ENCODE measurements at regions not wholly inside any gene's neighbourhood (a gene's known extent, or its start where the extent isn't known, plus 50 kb on each side); places are given as distances from the start of the nearest gene placed in this dataset.

DNA sequence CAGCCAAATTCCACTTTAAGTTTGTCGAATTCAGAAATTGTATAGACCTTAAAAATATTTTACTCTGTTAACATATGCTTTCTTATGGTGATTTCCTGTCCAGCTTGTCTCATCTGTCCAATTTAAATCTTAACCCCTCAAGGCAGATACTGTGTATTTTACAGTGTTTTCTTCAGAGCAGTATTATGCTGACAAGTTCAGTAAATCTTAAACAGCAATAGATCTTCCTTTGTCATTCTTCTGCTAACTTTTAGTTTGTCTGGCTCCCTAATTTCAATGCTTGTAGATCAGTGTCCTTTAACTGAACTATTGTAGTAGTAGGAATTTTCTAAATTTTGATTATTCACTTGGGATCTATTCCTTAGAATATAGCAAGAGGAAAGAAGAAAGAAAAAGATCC lies 52.8 kb upstream of the MEIS1 start:
- TF ChIP-seq, protein P1, sequence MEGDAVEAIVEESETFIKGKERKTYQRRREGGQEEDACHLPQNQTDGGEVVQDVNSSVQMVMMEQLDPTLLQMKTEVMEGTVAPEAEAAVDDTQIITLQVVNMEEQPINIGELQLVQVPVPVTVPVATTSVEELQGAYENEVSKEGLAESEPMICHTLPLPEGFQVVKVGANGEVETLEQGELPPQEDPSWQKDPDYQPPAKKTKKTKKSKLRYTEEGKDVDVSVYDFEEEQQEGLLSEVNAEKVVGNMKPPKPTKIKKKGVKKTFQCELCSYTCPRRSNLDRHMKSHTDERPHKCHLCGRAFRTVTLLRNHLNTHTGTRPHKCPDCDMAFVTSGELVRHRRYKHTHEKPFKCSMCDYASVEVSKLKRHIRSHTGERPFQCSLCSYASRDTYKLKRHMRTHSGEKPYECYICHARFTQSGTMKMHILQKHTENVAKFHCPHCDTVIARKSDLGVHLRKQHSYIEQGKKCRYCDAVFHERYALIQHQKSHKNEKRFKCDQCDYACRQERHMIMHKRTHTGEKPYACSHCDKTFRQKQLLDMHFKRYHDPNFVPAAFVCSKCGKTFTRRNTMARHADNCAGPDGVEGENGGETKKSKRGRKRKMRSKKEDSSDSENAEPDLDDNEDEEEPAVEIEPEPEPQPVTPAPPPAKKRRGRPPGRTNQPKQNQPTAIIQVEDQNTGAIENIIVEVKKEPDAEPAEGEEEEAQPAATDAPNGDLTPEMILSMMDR (IDR thresholded peaks at IDR 0.05) = no peak
- no peak for TF ChIP-seq POLR2A (IDR thresholded peaks at IDR 0.05)
- Histone ChIP-seq H3K27ac (no peak overlapping the region), H3K4me3 (no peak overlapping the region), H3K27me3 (no peaks in the 10 kb centered on the region), H3K9me3 (no peaks in the 10 kb centered on the region), H3K4me1 (no peaks in the 10 kb centered on the region), H3K36me3 (no peaks in the 10 kb centered on the region)
- no peak for DNase-seq

DNA sequence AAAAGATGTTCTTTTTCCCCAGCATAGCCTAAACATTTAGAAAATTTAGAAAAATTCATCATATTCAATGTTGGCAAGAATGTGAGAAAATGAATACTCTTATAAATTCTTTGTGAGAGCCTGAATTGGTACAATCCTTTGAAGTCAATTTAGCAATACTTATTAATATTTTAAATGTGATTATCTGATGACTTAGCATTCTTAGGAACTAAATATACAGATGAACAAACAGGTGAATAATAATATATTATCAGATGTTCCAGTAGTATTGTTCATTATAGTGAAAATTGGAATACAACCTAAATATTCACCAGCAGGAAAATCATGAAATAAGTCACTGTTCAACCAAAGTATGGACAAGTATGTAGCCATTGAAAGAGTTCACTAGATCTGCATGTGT lies 55.5 kb upstream of the MEIS1 start:
- Histone ChIP-seq H3K27me3 (no peaks in the 10 kb centered on the region), H3K4me1 (no peaks in the 10 kb centered on the region)
- TF ChIP-seq, protein P1 (IDR thresholded peaks at IDR 0.05) = no peak
- TF ChIP-seq POLR2A (IDR thresholded peaks at IDR 0.05) = no peak

DNA sequence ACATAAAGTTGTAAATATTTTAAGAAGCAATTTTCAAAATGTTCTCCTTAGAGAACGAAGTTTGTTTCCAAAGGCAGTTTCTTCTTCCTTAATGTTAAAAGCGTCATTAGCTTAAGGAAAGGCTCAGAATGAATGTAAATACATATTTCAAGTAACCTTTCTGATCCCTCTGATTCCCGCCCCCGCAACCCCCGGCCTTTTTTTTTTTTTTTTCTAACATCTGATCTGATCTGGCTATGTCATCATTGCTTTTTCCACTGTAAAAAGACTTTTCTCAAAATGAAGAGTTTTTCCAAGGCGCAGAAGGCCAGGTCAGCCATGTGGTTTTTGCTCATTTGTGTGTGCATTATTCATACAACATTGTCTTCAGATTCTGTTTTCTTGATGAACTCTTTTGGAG lies 57.1 kb upstream of the MEIS1 start:
- no peaks in the 10 kb centered on the region for H3K27me3 ChIP-seq
- no peaks in the 10 kb centered on the region for H3K36me3 ChIP-seq
- H3K9me3 ChIP-seq = no peaks in the 10 kb centered on the region
- H3K27ac ChIP-seq = no peak overlapping the region
- TF ChIP-seq POLR2A (IDR thresholded peaks at IDR 0.05) = no peak
- TF ChIP-seq, protein P1 (IDR thresholded peaks at IDR 0.05) = no peak
- no peak for DNase-seq
- no peak overlapping the region for H3K4me3 ChIP-seq
- no peaks in the 10 kb centered on the region for H3K4me1 ChIP-seq

More for the DNA sequence above, 55.5 kb upstream of the MEIS1 start:
- no peak for DNase-seq
- Histone ChIP-seq H3K9me3 (no peaks in the 10 kb centered on the region), H3K36me3 (no peaks in the 10 kb centered on the region), H3K4me3 (no peak overlapping the region), H3K27ac (no peak overlapping the region)

DNA sequence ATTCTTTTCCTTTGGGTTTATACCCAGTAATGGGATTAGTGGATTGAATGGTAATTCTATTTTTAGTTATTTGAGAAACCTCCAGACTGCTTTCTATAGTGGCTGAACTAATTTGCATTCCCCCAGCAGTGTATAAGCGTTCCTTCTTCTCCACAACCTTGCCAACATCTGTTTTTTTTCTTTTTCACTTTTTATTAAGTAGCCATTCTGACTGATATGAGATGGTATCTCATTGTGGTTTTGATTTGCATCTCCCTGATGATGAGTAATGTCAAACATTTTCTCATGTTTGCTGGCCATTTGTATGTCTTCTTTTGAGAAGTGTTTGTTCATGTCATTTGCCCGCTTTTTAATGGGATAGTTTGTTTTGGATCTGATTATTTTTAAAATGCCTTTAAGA lies 64.1 kb upstream of the MEIS1 start:
- DNase-seq = no peak
- no peaks in the 10 kb centered on the region for H3K27me3 ChIP-seq
- no peaks in the 10 kb centered on the region for H3K4me1 ChIP-seq
- H3K4me3 ChIP-seq = no peak overlapping the region
- TF ChIP-seq, protein P1 (IDR thresholded peaks at IDR 0.05) = no peak
- TF ChIP-seq POLR2A (IDR thresholded peaks at IDR 0.05) = no peak
- no peak overlapping the region for H3K27ac ChIP-seq
- H3K9me3 ChIP-seq = no peaks in the 10 kb centered on the region
- H3K36me3 ChIP-seq = no peaks in the 10 kb centered on the region

DNA sequence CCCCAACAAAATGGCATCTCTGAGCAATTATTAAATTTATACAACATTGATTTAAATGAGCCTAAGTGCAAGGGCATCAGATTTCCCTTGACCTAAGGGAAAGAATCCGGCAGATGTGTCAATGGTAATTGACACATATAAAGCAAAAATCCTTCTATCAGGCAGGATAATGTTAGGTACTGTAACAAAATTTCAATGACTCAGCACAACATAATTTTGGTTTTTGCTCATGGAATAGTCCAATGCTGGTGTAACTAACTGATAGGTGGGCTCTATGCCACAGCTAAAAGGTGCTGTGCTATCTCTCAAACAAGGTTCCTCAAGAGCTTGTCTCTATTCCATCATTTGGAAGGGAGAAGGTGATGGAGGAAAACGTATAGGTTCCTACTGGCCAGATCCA lies 68.3 kb upstream of the MEIS1 start:
- no peaks in the 10 kb centered on the region for H3K4me1 ChIP-seq
- no peaks in the 10 kb centered on the region for H3K9me3 ChIP-seq
- H3K36me3 ChIP-seq = no peaks in the 10 kb centered on the region
- TF ChIP-seq, protein P1 (IDR thresholded peaks at IDR 0.05) = no peak
- TF ChIP-seq POLR2A (IDR thresholded peaks at IDR 0.05) = no peak
- H3K4me3 ChIP-seq = no peak overlapping the region
- no peak overlapping the region for H3K27ac ChIP-seq
- DNase-seq = no peak
- no peaks in the 10 kb centered on the region for H3K27me3 ChIP-seq

Measured in Peyer's patch (tissue), 4 donors.